ENCODE measurements at regions not wholly inside any gene's neighbourhood (a gene's known extent, or its start where the extent isn't known, plus 50 kb on each side); places are given as distances from the start of the nearest gene placed in this dataset.

DNA sequence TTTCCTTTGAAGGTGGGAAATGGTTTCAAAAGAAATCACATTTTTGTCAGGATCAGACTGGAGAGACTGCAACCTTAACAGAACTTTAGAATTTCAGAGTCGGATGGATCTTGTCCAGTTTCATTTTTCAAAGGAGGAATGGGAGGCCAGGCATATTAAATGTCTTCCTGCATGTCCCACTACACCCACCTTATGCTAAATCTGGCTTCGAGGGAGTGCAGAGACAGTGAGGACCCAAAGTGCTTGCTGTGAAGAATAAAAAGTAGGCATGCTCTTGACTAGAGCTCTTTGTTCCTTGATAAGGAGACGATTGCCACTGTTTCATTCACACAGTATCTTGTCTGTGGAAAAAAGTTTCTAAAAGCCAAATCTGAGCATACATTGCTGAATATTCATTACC is 197.6 kb downstream of the SLC4A3 start:
- Histone ChIP-seq H3K4me1 (ENCODE audit: insufficient read depth) (peaks cover 3% of the 10 kb centered on the region), H3K4me3 (no peak overlapping the region), H3K36me3 (no peaks in the 10 kb centered on the region), H3K27ac (no peak overlapping the region), H3K9me3 (no peaks in the 10 kb centered on the region), H3K27me3 (no peaks in the 10 kb centered on the region)
- 79 to 83% (median 81%) methylated on average over 3 of the region's 3 CpGs for WGBS, 3 donors
- intact Hi-C loops (cut with DNase I), result no loop called here
- no peak for DNase-seq
- TF ChIP-seq, protein P1, sequence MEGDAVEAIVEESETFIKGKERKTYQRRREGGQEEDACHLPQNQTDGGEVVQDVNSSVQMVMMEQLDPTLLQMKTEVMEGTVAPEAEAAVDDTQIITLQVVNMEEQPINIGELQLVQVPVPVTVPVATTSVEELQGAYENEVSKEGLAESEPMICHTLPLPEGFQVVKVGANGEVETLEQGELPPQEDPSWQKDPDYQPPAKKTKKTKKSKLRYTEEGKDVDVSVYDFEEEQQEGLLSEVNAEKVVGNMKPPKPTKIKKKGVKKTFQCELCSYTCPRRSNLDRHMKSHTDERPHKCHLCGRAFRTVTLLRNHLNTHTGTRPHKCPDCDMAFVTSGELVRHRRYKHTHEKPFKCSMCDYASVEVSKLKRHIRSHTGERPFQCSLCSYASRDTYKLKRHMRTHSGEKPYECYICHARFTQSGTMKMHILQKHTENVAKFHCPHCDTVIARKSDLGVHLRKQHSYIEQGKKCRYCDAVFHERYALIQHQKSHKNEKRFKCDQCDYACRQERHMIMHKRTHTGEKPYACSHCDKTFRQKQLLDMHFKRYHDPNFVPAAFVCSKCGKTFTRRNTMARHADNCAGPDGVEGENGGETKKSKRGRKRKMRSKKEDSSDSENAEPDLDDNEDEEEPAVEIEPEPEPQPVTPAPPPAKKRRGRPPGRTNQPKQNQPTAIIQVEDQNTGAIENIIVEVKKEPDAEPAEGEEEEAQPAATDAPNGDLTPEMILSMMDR (IDR thresholded peaks at IDR 0.05), result no peak
- TF ChIP-seq POLR2A (IDR thresholded peaks at IDR 0.05) (no peak), EP300 (IDR thresholded peaks at IDR 0.05) (no peak)

DNA sequence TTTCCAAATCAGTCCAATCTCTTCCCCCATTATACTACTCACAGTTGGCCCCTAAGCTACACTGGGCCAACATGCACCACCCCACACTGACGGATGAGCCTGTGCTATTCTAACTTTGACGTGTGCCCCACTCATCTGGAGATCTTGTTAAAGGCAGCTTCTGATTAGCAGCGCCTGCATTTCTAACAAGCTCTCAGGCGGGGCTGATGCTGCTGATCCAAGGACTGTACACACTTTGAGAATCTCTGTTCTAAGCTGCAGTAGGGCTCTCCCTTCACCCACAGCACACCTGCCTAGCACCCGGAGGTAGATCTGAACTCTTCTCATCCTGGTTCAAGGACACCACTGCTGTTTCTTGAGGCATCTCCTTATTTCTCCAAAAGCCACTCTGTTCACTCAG is 200.7 kb downstream of the SLC4A3 start:
- WGBS, 3 donors, result 41 to 64% (median 55%) methylated on average over 5 of the region's 5 CpGs
- no peak overlapping the region for H3K4me3 ChIP-seq
- no peak for TF ChIP-seq POLR2A (IDR thresholded peaks at IDR 0.05)
- no peak for TF ChIP-seq EP300 (IDR thresholded peaks at IDR 0.05)
- TF ChIP-seq, protein P1 (IDR thresholded peaks at IDR 0.05), result no peak
- H3K27me3 ChIP-seq, result no peaks in the 10 kb centered on the region
- H3K4me1 ChIP-seq (ENCODE audit: insufficient read depth), result peaks cover 3% of the 10 kb centered on the region
- H3K9me3 ChIP-seq, result no peaks in the 10 kb centered on the region
- H3K36me3 ChIP-seq, result no peaks in the 10 kb centered on the region
- DNase-seq, result no peak
- intact Hi-C loops (cut with DNase I), result no loop called here
- no peak overlapping the region for H3K27ac ChIP-seq

DNA sequence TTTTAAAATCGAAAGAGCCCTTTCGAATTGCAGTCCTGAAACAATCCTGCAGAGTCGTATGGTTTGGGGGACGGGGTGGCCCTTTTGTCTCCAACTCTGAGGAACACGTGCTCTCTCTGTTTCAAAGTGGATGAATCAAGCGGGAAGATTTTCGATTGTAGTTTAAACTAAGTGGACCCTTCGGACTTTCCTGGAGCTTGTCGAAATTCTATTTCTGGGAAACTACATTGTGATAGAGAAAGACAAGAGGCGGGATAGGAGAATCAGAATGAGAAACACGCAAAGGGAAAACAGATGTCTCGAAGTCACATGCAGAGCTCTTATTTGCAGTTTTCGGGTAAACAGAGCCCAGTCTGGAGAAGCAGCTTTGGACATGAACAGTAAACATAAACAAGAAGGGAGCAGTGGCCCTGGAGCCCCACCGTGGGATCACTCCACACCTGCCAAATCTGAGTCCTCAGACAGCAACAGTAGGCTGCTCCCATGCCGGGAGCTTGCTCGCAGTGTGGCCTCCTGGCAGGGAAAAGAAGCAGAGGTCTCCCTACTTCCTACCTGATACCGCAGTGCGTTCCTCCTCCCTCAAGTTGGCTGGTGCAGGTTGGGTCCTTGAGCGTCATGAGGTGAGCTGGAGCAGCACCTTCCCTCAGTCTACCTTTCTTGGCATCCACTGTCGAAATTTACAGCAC is 202.4 kb downstream of the SLC4A3 start:
- intact Hi-C loops (cut with DNase I), result loop anchor here in 1 of 4 donors (10.0 kb wide), 1 partner anchor 95 kb away; no protein-coding TSS in a partner anchor
- Histone ChIP-seq H3K9me3 (no peaks in the 10 kb centered on the region), H3K4me1 (ENCODE audit: insufficient read depth) (peaks cover 3% of the 10 kb centered on the region), H3K27me3 (no peaks in the 10 kb centered on the region), H3K36me3 (no peaks in the 10 kb centered on the region), H3K27ac (no peak overlapping the region), H3K4me3 (no peak overlapping the region)
- 67 to 89% (median 73%) methylated on average over 20 of the region's 20 CpGs for WGBS, 3 donors
- no peak for TF ChIP-seq EP300 (IDR thresholded peaks at IDR 0.05)
- TF ChIP-seq, protein P1 (IDR thresholded peaks at IDR 0.05), result no peak
- TF ChIP-seq POLR2A (IDR thresholded peaks at IDR 0.05), result no peak
- no peak for DNase-seq

DNA sequence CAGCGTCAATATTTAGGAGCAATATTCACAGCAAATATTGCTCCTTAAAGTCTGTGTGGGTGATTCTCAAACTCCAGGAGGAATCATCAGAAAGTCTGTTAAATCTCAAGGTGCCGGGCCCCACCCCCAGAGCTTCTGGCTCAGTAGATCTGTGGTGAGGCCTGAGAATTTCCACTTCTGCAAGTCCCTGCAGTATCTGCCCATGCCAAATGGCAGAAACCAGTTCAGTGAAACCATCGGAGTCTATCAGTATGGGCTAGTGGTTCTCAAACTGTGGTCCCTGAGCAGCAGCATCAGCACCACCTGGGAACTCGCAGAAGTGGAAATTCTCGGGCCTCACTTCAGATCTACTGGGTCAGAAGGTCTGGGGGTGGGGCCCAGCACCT is 202.9 kb downstream of the SLC4A3 start:
- H3K4me1 ChIP-seq (ENCODE audit: insufficient read depth), result peaks cover 3% of the 10 kb centered on the region
- H3K36me3 ChIP-seq, result no peaks in the 10 kb centered on the region
- intact Hi-C loops (cut with DNase I), result loop anchor here in 1 of 4 donors (10.0 kb wide), 1 partner anchor 96 kb away; no protein-coding TSS in a partner anchor
- H3K27me3 ChIP-seq, result no peaks in the 10 kb centered on the region
- no peak for DNase-seq
- TF ChIP-seq, protein P1 (IDR thresholded peaks at IDR 0.05), result no peak
- no peaks in the 10 kb centered on the region for H3K9me3 ChIP-seq
- 92 to 97% (median 94%) methylated on average over 5 of the region's 5 CpGs for WGBS, 3 donors
- H3K27ac ChIP-seq, result no peak overlapping the region
- H3K4me3 ChIP-seq, result no peak overlapping the region
